Osteocyte (in vitro differentiated cells): ENCODE measurements at regions not wholly inside any gene's neighbourhood (a gene's known extent, or its start where the extent isn't known, plus 50 kb on each side); places are given as distances from the start of the nearest gene placed in this dataset.
A peak's percentile ranks its signal among the peaks of the same experiment; 100 is the strongest.

ENCODE experiments used
- DNase-seq: peaks from one replicate; pipeline ENCODE4 v3.0.0; 2021; ENCODE audit warnings: mixed read lengths; ENCODE audit not compliant: unreplicated experiment; ENCODE audit errors: extremely low spot score
- H3K27ac Mint-ChIP-seq: one replicate; pipeline ENCODE4 v1.8.0; 2021; ENCODE audit warnings: mild to moderate bottlenecking, mixed read lengths; ENCODE audit not compliant: unreplicated experiment
- H3K27me3 Mint-ChIP-seq: one replicate; pipeline ENCODE4 v1.8.0; 2021; ENCODE audit warnings: mixed read lengths; ENCODE audit not compliant: unreplicated experiment
- H3K36me3 Mint-ChIP-seq: one replicate; pipeline ENCODE4 v1.8.0; 2021; ENCODE audit warnings: mixed read lengths; ENCODE audit not compliant: unreplicated experiment
- H3K4me1 Mint-ChIP-seq: one replicate; pipeline ENCODE4 v1.8.0; 2021; ENCODE audit warnings: mixed read lengths; ENCODE audit not compliant: unreplicated experiment
- H3K4me3 Mint-ChIP-seq: one replicate; pipeline ENCODE4 v1.8.0; 2021; ENCODE audit warnings: mild to moderate bottlenecking, moderate library complexity, mixed read lengths; ENCODE audit not compliant: unreplicated experiment
- H3K9me3 Mint-ChIP-seq: one replicate; pipeline ENCODE4 v1.8.0; 2021; ENCODE audit warnings: mixed read lengths; ENCODE audit not compliant: unreplicated experiment
- CTCF ChIP-seq: fragments of 200-600 bp; sonication (generic); IDR thresholded peaks from 2 replicates; pipeline ENCODE4 v1.5.0; 2021; ENCODE audit warnings: antibody characterized with exemption, mild to moderate bottlenecking, moderate library complexity

GRCh38 chr20:10763112-10763511 lies 89.3 kb upstream of the JAG1 start:
- peaks cover 35% of the 10 kb centered on the region for H3K4me1 Mint-ChIP-seq
- TF ChIP-seq CTCF, result no peak
- H3K9me3 Mint-ChIP-seq, result peaks cover 2% of the 10 kb centered on the region
- H3K36me3 Mint-ChIP-seq, result no peaks in the 10 kb centered on the region
- H3K27me3 Mint-ChIP-seq, result no peaks in the 10 kb centered on the region
- H3K4me3 Mint-ChIP-seq, result no peak overlapping the region
- peak overlapping the region; percentile 2 for H3K27ac Mint-ChIP-seq
- no peak for DNase-seq

- H3K9me3 Mint-ChIP-seq, result no peaks in the 10 kb centered on the region
- no peak overlapping the region for H3K4me3 Mint-ChIP-seq
- no peak for TF ChIP-seq CTCF
- no peak overlapping the region for H3K27ac Mint-ChIP-seq
- no peaks in the 10 kb centered on the region for H3K27me3 Mint-ChIP-seq
- H3K4me1 Mint-ChIP-seq, result peaks cover 16% of the 10 kb centered on the region
- no peak for DNase-seq
- H3K36me3 Mint-ChIP-seq, result no peaks in the 10 kb centered on the region
These were observed 95.9 kb upstream of the JAG1 start for GRCh38 chr20:10769700-10770099.

GRCh38 chr20:10770753-10771152 lies 97.0 kb upstream of the JAG1 start:
- H3K36me3 Mint-ChIP-seq, result peaks cover 2% of the 10 kb centered on the region
- H3K4me3 Mint-ChIP-seq, result no peak overlapping the region
- no peaks in the 10 kb centered on the region for H3K27me3 Mint-ChIP-seq
- H3K27ac Mint-ChIP-seq, result no peak overlapping the region
- no peak for DNase-seq
- H3K4me1 Mint-ChIP-seq, result peaks cover 14% of the 10 kb centered on the region
- no peak for TF ChIP-seq CTCF
- H3K9me3 Mint-ChIP-seq, result no peaks in the 10 kb centered on the region

GRCh38 chr20:10771435-10772140 lies 97.8 kb upstream of the JAG1 start:
- no peak for DNase-seq
- Mint-ChIP-seq H3K4me3 (no peak overlapping the region), H3K27me3 (no peaks in the 10 kb centered on the region), H3K9me3 (no peaks in the 10 kb centered on the region), H3K27ac (no peak overlapping the region), H3K4me1 (peaks cover 14% of the 10 kb centered on the region), H3K36me3 (peaks cover 2% of the 10 kb centered on the region)
- TF ChIP-seq CTCF, result no peak

GRCh38 chr20:10774357-10774943 lies 100.7 kb upstream of the JAG1 start:
- H3K9me3 Mint-ChIP-seq, result no peaks in the 10 kb centered on the region
- no peak for TF ChIP-seq CTCF
- no peak overlapping the region for H3K27ac Mint-ChIP-seq
- peaks cover 3% of the 10 kb centered on the region for H3K27me3 Mint-ChIP-seq
- peaks cover 14% of the 10 kb centered on the region for H3K4me1 Mint-ChIP-seq
- no peak overlapping the region for H3K4me3 Mint-ChIP-seq
- no peak for DNase-seq
- H3K36me3 Mint-ChIP-seq, result peaks cover 2% of the 10 kb centered on the region
